Esophagus squamous epithelium (tissue), 4 donors: ENCODE measurements at regions not wholly inside any gene's neighbourhood (a gene's known extent, or its start where the extent isn't known, plus 50 kb on each side); places are given as distances from the start of the nearest gene placed in this dataset.

ENCODE experiments used
- POLR2A ChIP-seq, 4 donors: fragments of 450-650 bp; IDR thresholded peaks; one replicate each; pipeline ENCODE4 v1.6.1; 2017; ENCODE audit warnings: antibody characterized with exemption in 4 of 4, mild to moderate bottlenecking in 4 of 4, moderate library complexity in 3 of 4
- TF ChIP-seq, protein P1 (sequence below), 6 experiments: fragments of 450-650 bp in 4 of 6; fragments of 200-600 bp in 2 of 6; sonication (generic) in 2 of 6; IDR thresholded peaks; one replicate each; pipeline ENCODE4 v1.5.1; 2016 to 2019; ENCODE audit warnings: antibody characterized with exemption in 6 of 6, mild to moderate bottlenecking in 4 of 6, moderate library complexity in 4 of 6

DNA sequence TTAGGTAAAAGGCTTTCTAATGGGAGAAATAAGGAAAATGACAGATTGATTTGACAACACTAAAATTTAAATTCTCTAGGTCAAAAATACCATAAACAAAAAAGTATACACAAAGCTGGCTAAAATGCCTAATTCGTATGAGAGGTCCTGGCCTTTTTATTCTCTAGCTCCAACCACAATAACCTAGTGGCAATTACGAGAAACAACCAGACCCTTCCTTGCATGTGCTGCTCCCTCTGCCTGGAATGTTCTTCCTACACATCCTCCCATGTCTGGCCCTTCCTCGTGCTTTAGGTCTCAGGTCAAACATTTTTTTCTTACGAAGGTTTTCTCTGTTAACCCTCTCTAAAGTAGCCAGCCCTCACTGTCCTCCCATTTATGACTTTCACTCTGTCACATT is 176.4 kb upstream of the PLPPR1 start:
- TF ChIP-seq, protein P1, sequence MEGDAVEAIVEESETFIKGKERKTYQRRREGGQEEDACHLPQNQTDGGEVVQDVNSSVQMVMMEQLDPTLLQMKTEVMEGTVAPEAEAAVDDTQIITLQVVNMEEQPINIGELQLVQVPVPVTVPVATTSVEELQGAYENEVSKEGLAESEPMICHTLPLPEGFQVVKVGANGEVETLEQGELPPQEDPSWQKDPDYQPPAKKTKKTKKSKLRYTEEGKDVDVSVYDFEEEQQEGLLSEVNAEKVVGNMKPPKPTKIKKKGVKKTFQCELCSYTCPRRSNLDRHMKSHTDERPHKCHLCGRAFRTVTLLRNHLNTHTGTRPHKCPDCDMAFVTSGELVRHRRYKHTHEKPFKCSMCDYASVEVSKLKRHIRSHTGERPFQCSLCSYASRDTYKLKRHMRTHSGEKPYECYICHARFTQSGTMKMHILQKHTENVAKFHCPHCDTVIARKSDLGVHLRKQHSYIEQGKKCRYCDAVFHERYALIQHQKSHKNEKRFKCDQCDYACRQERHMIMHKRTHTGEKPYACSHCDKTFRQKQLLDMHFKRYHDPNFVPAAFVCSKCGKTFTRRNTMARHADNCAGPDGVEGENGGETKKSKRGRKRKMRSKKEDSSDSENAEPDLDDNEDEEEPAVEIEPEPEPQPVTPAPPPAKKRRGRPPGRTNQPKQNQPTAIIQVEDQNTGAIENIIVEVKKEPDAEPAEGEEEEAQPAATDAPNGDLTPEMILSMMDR (IDR thresholded peaks at IDR 0.05) = no peak
- no peak for TF ChIP-seq POLR2A (IDR thresholded peaks at IDR 0.05)
